ENCODE measurements at regions not wholly inside any gene's neighbourhood (a gene's known extent, or its start where the extent isn't known, plus 50 kb on each side); places are given as distances from the start of the nearest gene placed in this dataset.

DNA sequence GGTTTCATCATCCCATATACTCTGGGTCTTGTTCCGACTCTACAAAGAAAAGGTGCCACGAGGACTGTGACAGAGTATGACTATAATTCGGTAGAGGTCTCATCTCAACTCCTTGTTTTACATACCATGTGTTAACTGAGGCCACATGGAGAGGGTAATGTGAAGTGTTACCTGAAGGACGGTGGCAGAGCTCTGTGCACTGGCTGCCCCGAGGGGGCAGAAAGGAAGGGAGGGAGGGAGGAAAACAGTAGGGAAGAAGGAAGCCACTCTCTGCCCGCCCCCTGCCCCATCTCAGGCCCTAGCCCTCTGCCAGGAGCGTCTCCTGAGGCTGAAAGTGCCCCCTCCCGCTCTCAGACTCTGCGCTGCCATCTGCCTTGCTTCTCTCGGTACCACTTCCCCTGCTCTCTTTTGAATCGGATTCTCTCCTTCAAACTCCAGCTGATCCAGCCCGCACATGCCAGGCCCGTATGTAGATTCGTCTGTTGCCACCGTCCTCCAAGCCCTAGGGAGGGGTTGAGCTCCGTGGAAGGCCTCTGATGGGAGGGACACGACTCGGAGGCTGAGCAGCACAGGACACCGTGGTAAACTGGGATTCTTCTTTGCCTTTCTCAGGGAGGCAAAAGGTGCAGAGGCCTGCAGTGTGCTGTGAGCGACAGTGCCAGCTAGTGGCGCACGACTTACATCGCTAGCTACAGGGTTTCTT is 70.5 kb upstream of the ATP10A start:
- Mint-ChIP-seq H3K4me1 (ENCODE audit: unreplicated experiment) (peaks cover 2% of the 10 kb centered on the region), H3K9me3 (ENCODE audit: unreplicated experiment) (no peaks in the 10 kb centered on the region), H3K4me3 (ENCODE audit: unreplicated experiment) (peak overlapping the region; percentile 77), H3K27me3 (ENCODE audit: unreplicated experiment) (no peaks in the 10 kb centered on the region), H3K36me3 (ENCODE audit: low read depth, unreplicated experiment) (no peaks in the 10 kb centered on the region), H3K27ac (ENCODE audit: unreplicated experiment) (no peak overlapping the region)
- TF ChIP-seq, protein P1, sequence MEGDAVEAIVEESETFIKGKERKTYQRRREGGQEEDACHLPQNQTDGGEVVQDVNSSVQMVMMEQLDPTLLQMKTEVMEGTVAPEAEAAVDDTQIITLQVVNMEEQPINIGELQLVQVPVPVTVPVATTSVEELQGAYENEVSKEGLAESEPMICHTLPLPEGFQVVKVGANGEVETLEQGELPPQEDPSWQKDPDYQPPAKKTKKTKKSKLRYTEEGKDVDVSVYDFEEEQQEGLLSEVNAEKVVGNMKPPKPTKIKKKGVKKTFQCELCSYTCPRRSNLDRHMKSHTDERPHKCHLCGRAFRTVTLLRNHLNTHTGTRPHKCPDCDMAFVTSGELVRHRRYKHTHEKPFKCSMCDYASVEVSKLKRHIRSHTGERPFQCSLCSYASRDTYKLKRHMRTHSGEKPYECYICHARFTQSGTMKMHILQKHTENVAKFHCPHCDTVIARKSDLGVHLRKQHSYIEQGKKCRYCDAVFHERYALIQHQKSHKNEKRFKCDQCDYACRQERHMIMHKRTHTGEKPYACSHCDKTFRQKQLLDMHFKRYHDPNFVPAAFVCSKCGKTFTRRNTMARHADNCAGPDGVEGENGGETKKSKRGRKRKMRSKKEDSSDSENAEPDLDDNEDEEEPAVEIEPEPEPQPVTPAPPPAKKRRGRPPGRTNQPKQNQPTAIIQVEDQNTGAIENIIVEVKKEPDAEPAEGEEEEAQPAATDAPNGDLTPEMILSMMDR (IDR thresholded peaks at IDR 0.05; ENCODE audit: unreplicated experiment), result peak; percentile 48
- peak; percentile 58 for DNase-seq (ENCODE audit: low spot score)

DNA sequence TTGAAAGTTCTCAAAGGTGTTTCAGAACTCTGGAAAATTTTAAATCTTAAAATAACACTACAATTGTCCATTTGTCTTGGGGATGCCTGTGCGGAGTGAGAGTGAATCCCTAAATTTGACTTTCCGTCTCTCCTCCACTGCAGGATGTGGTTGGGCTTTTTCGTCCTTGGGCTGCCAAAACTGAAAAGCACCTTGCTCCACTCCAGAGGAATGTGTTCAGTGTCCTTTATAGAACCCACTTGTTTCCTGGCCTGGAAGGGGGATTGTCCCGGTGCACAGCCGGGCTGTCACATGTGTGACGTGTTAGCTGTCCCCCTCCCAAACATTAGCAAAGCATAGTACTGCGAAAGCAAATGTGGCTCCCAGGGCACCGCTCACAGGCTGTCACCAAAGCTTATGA is 69.6 kb upstream of the ATP10A start:
- Mint-ChIP-seq H3K9me3 (ENCODE audit: unreplicated experiment) (no peaks in the 10 kb centered on the region), H3K27me3 (ENCODE audit: unreplicated experiment) (no peaks in the 10 kb centered on the region), H3K27ac (ENCODE audit: unreplicated experiment) (no peak overlapping the region), H3K4me1 (ENCODE audit: unreplicated experiment) (peaks cover 2% of the 10 kb centered on the region), H3K36me3 (ENCODE audit: low read depth, unreplicated experiment) (no peaks in the 10 kb centered on the region), H3K4me3 (ENCODE audit: unreplicated experiment) (no peak overlapping the region)
- no peak for DNase-seq (ENCODE audit: low spot score)
- TF ChIP-seq, protein P1 (IDR thresholded peaks at IDR 0.05; ENCODE audit: unreplicated experiment), result no peak

DNA sequence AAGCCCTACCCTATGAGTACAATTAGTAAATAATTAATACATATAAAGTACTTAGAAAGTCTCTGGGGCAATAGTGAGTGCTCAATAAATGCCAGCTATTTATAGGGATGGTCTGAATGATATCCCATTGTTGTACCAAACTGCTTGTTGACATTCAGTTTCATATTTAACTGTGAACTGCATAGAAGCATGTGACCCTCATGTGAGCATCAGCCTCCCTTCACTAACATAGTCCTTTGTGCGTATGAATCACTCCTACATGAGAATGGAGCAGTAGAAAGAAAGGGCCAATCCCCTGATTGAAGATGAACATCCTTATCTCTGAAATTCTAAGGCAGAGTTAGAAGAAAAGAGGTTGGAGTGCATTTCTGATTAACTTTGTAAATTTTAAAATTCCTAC is 68.7 kb upstream of the ATP10A start:
- H3K4me3 Mint-ChIP-seq (ENCODE audit: unreplicated experiment), result no peak overlapping the region
- TF ChIP-seq, protein P1 (IDR thresholded peaks at IDR 0.05; ENCODE audit: unreplicated experiment), result no peak
- no peak overlapping the region for H3K27ac Mint-ChIP-seq (ENCODE audit: unreplicated experiment)
- no peaks in the 10 kb centered on the region for H3K36me3 Mint-ChIP-seq (ENCODE audit: low read depth, unreplicated experiment)
- H3K27me3 Mint-ChIP-seq (ENCODE audit: unreplicated experiment), result no peaks in the 10 kb centered on the region
- no peaks in the 10 kb centered on the region for H3K9me3 Mint-ChIP-seq (ENCODE audit: unreplicated experiment)
- DNase-seq (ENCODE audit: low spot score), result no peak
- H3K4me1 Mint-ChIP-seq (ENCODE audit: unreplicated experiment), result peaks cover 2% of the 10 kb centered on the region

DNA sequence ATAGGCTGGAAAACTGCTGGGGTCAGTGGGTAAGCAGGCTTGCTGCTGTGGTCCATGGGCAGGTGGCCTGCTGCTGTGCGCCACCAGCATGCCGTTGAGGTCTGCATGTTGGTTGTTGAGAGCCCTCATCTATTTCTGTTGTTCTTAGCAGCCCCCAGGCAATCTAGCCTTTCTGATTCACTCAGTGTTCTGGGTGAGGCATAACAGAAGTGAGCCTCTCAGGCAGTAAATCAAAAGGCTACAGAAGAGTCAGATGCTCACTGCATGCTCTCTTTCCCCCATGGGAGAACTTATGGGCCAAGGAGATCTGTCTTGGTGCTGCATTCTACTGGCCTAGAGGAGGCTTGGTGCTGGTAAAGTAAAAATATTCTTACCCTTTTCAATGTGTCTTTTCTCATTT is 67.8 kb upstream of the ATP10A start:
- H3K27ac Mint-ChIP-seq (ENCODE audit: unreplicated experiment), result no peak overlapping the region
- no peaks in the 10 kb centered on the region for H3K27me3 Mint-ChIP-seq (ENCODE audit: unreplicated experiment)
- DNase-seq (ENCODE audit: low spot score), result no peak
- H3K4me1 Mint-ChIP-seq (ENCODE audit: unreplicated experiment), result peaks cover 2% of the 10 kb centered on the region
- TF ChIP-seq, protein P1 (IDR thresholded peaks at IDR 0.05; ENCODE audit: unreplicated experiment), result no peak
- no peak overlapping the region for H3K4me3 Mint-ChIP-seq (ENCODE audit: unreplicated experiment)
- no peaks in the 10 kb centered on the region for H3K9me3 Mint-ChIP-seq (ENCODE audit: unreplicated experiment)
- no peaks in the 10 kb centered on the region for H3K36me3 Mint-ChIP-seq (ENCODE audit: low read depth, unreplicated experiment)
